ENCODE measurements at regions not wholly inside any gene's neighbourhood (a gene's known extent, or its start where the extent isn't known, plus 50 kb on each side); places are given as distances from the start of the nearest gene placed in this dataset.

GRCh38 chrX:131762802-131763234 lies 218.9 kb downstream of the OR13H1 start:
- no peaks in the 10 kb centered on the region for H3K36me3 Mint-ChIP-seq
- no peak overlapping the region for H3K27ac Mint-ChIP-seq
- no peaks in the 10 kb centered on the region for H3K9me3 Mint-ChIP-seq
- H3K27me3 Mint-ChIP-seq = no peaks in the 10 kb centered on the region
- H3K4me1 Mint-ChIP-seq (ENCODE audit: unreplicated experiment) = no peaks in the 10 kb centered on the region
- no peak overlapping the region for H3K4me3 Mint-ChIP-seq
- no peak for TF ChIP-seq CTCF (conservative IDR thresholded peaks at IDR 0.05)
- no peak for DNase-seq (ENCODE audit: extremely low spot score, unreplicated experiment)

GRCh38 chrX:131763674-131764073 lies 219.8 kb downstream of the OR13H1 start:
- H3K27me3 Mint-ChIP-seq = no peaks in the 10 kb centered on the region
- H3K4me1 Mint-ChIP-seq (ENCODE audit: unreplicated experiment) = no peaks in the 10 kb centered on the region
- no peak overlapping the region for H3K27ac Mint-ChIP-seq
- no peak overlapping the region for H3K4me3 Mint-ChIP-seq
- TF ChIP-seq CTCF (conservative IDR thresholded peaks at IDR 0.05) = no peak
- no peak for DNase-seq (ENCODE audit: extremely low spot score, unreplicated experiment)
- H3K36me3 Mint-ChIP-seq = no peaks in the 10 kb centered on the region
- no peaks in the 10 kb centered on the region for H3K9me3 Mint-ChIP-seq

GRCh38 chrX:131764216-131764615 lies 220.3 kb downstream of the OR13H1 start:
- Mint-ChIP-seq H3K27ac (no peak overlapping the region), H3K36me3 (no peaks in the 10 kb centered on the region), H3K4me3 (no peak overlapping the region), H3K4me1 (ENCODE audit: unreplicated experiment) (no peaks in the 10 kb centered on the region), H3K9me3 (no peaks in the 10 kb centered on the region), H3K27me3 (no peaks in the 10 kb centered on the region)
- DNase-seq (ENCODE audit: extremely low spot score, unreplicated experiment) = no peak
- TF ChIP-seq CTCF (conservative IDR thresholded peaks at IDR 0.05) = no peak

DNA sequence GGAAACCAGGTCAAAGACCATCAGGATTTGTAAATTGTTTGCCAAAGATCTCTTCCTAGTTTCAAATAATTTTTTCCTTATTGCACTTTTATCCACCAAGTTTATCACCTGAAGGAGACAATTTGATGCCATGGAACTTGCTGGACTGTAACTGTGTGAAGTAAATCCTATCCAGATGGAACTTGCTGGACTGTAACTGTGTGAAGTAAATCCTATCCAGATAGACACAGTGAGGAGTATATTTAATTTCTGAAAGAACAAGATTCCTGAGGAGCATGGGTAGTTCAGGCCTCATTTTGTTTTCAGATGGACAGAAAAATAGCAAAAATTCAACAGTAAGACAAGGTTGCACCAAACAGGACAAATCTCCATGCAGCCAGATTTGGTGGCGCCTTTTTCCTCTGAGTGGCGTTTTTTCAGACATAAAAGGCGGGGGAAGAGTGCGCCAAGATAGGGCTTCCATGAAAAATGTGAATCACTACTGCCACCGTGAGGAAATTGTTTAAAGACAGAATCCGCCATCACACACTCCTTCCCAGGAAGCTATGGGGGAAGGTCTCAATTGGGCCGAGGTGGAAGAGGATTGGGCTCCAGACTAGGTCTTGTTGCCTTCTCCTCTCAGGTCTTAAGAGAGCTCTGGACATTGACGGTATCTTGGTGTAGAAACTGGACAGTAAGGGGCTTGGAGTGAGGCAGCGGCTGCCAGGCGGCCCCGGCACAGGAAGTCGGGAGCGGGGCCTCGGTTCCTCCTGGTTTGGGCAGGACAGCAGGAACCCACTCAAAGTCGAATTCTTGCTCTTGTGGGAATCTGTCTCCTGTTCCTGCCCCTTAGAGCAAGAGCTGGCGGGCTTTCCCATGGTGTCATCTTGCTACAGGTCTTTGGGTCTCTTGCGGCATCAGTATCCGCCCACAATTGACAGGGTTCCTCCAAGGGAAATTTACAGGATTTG lies 234.7 kb downstream of the OR13H1 start:
- no peaks in the 10 kb centered on the region for H3K36me3 Mint-ChIP-seq
- H3K27ac Mint-ChIP-seq = no peak overlapping the region
- no peak for DNase-seq (ENCODE audit: extremely low spot score, unreplicated experiment)
- H3K9me3 Mint-ChIP-seq = peaks cover 5% of the 10 kb centered on the region
- no peak overlapping the region for H3K4me3 Mint-ChIP-seq
- no peaks in the 10 kb centered on the region for H3K4me1 Mint-ChIP-seq (ENCODE audit: unreplicated experiment)
- no peak for TF ChIP-seq CTCF (conservative IDR thresholded peaks at IDR 0.05)
- no peaks in the 10 kb centered on the region for H3K27me3 Mint-ChIP-seq

- no peak for DNase-seq (ENCODE audit: extremely low spot score, unreplicated experiment)
- no peak overlapping the region for H3K27ac Mint-ChIP-seq
- peaks cover 10% of the 10 kb centered on the region for H3K9me3 Mint-ChIP-seq
- H3K4me1 Mint-ChIP-seq (ENCODE audit: unreplicated experiment) = no peaks in the 10 kb centered on the region
- no peak overlapping the region for H3K4me3 Mint-ChIP-seq
- no peaks in the 10 kb centered on the region for H3K36me3 Mint-ChIP-seq
- no peak for TF ChIP-seq CTCF (conservative IDR thresholded peaks at IDR 0.05)
- H3K27me3 Mint-ChIP-seq = no peaks in the 10 kb centered on the region
These were observed 235.4 kb downstream of the OR13H1 start for GRCh38 chrX:131779306-131779705.
